HG02973 (cell line): ENCODE measurements at regions not wholly inside any gene's neighbourhood (a gene's known extent, or its start where the extent isn't known, plus 50 kb on each side); places are given as distances from the start of the nearest gene placed in this dataset.

Source experiments
- ATAC-seq: cut with Tn5 transposase; IDR thresholded peaks from one replicate; pipeline ENCODE4 v1.9.1; 2021; ENCODE audit warnings: moderate library complexity; ENCODE audit not compliant: unreplicated experiment

DNA sequence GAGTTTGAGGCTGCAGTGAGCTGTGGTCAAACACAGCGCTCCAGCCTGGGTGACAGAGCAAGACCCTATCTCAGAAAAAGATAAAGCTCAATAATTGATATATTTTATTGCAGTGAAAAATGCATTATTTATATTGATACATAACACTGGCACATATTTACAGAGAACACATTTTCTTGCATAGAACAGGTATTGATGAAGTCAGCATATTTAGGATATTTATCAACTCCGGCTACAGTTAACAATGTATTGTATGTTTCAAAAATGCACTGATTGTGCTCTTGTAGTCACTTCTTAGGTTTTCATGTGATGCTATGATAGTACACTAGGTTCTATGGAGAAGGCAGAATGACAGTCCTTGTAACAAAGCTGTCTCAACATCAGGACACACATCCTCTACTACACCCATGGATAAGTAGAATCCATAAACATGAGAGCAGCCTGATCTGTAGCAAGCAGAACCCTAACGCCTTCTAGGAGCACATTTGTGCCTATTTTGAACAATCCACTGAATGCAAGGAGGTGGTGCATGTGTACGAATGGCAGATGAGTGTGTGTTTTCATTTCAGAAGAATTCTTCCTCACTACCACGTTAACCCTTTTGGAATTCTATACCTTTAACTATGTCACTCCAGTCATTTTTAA is 586.1 kb upstream of the CELF2 start:
- ATAC-seq, result no peak

DNA sequence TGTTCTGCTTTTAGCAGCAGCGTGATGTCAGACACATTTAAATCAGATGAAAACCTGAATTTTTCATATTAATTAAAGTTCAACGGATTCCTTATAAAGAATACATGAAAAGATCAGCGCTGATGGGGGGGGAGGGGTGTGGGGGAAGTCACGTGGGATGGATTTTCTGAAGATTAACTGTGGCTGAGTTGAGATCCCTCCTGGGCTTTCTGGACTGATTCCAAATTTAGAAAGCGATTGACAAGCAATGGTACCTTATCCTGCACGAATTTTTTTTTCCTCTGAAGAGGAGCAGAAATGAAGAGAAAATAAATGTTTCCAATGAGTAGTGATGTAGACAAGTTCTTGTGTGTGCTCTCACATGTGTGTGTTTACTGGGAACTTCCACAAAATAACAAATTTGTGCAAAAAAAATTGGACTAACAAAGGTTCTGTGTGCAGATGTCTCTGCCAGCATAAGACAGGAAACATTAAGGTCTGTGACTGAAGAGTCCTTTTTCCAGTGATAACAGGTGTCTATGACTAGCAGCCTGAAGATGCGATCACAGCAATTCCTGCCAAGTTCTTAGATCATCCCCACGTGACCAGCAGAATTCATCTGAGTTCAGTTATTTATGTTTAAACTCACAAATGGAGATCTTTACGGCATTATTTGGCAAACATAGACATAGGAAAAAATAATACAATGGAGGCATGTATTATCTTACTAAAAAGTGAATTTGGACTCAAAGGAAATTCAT is 585.2 kb upstream of the CELF2 start:
- no peak for ATAC-seq

GRCh38 chr10:10434312-10434711 is 583.4 kb upstream of the CELF2 start:
- ATAC-seq, result no peak

GRCh38 chr10:10437886-10438285 is 579.8 kb upstream of the CELF2 start:
- ATAC-seq, result no peak

DNA sequence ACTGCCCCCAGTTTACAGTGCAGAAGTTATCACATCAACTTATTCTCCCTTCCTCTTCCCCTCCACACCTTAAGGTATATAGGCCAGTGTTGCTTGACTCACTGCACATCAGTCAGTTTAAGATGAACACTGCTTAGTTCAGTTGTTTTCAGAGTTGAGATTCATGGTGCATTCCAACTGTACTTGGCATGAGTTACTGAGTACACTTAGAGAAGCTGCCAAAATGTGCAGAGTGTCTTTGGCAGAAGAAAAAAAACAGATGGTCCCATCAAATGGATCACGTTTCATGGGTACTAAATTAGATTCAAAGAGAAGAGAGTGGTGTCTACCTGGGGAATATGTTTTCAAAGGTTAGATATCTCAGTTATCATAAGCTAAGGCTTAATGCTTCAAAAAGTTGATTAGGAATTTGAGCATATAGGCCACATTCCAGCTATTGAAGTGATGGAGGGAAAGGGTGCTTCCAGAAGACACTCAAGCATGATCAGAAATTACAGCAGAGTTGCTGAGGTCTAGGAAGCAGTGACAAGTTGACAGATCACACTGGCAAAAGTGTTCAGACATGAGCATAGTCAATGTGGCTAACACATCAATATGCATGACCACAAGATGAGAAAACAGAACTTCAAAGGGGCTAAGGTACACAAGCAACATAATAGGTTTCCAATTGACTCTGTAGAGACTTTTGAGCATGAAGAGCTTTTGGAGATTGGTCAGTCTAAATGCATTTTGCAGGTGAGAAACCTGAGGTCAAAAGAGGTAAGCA is 579.2 kb upstream of the CELF2 start:
- ATAC-seq, result no peak

- ATAC-seq, result no peak
Measured at GRCh38 chr10:10456856-10457255, 560.8 kb upstream of the CELF2 start.

- no peak for ATAC-seq
Measured at GRCh38 chr10:10460451-10460850, 557.2 kb upstream of the CELF2 start.

DNA sequence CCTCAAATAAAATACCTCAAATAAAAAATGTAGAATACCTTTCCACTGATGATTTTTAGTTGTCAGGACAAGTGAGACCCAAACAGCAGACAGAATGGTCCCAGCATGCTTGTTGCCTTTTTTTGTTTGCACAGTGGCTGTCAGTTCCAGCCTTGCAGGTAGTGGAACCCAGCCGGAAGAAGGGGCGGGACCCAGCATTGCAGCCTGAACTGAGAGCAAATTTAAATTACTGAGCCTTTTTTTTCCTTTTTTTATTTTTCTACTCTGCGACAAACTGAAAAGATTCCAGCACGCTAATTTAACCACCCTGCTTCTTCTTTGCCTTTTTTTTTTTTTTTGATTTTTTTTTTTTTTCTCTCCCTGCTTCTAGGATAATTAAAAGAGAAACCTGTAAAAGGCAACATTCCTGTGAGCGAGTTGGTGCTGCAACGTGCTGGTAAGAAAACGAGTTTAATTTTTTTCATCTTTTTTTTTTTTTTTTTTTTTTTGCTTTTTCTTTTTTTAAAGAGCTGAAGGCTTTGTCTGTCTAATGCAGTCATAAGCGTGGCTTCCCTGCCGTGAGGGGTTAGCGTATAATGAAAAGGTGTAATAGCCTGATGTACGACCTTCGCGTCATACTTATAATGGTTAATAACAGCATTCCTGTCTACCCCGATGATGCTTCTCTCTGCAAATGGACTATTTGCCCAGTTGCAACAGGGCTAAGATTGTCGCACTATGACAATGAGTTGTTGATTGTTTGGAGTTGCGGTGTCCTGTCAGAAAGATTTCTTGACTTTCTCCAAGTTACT is 555.3 kb upstream of the CELF2 start:
- ATAC-seq, result no peak

DNA sequence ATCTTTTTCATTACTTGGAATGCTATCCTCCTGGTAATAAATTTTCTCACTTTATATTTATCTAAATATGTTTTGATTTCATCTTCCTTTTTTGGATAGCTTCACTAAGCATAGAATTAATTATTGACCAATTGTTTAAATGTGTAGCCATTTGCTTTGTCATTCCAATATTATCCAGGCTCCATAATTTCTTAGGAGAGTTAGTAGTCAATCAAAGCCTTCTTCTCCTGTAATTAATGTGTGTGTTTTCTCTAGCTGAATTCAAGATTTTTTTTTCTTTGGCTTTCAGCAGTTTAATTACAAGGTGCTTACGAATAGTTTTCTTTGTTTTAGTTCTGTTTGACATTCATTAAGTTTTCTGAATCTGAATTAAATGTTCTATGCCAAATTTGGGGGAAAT is 545.9 kb upstream of the CELF2 start:
- ATAC-seq, result no peak

DNA sequence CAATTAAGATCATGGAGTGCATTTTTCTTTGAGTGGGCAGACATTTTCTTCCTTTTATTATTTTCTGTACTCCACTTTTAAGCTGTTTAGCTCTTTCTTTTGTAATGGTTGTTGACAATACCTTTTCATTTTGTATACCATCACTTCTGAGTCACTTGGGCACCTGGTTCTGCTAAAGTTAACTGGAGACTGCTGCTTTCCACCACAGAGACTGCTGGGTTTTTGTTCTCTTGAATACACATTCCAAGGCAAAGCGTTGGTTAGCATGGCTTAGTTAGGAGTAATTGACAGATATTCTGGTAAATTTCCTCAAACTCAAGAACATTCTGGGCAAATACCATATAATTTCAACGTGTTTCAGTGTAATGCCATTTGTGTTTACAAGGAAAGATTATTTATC is 541.9 kb upstream of the CELF2 start:
- no peak for ATAC-seq

GRCh38 chr10:10477844-10478243 is 539.8 kb upstream of the CELF2 start:
- no peak for ATAC-seq

DNA sequence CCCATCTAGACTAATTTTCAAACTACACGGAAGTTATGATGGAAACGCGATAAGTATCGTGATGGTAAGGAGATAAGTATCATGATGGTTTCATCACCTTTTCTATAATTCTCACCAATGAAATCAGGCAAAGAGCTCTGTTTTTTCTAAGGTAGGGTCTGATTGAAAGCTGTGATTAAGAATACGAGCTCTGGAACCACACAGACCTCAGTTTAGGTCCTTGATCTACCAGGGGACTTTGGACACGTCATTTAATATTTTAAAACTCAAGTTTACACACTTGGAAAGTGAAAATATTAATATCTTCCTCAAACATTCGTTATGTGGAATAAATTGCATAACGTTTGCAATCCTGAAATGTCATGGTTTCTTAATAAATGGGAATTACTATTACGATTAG is 538.2 kb upstream of the CELF2 start:
- no peak for ATAC-seq

DNA sequence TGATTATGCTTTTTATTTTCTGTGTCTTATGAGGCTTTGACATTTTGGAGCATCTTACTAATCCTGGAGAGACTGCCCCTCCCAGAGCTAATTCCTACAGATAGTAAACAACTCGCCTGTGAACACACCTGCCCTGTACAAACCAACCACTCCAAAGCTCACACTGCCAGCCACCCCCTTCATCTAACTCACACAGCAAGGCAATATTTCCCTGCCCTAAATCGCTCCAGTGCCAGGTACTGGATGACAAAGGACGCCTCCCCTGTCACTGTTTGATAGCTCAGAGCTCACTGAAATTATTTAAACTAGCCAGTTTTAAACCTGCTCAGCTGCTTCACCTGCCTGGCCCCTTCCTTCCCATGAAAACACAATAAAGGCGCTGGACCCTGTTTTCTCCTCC is 535.1 kb upstream of the CELF2 start:
- no peak for ATAC-seq

DNA sequence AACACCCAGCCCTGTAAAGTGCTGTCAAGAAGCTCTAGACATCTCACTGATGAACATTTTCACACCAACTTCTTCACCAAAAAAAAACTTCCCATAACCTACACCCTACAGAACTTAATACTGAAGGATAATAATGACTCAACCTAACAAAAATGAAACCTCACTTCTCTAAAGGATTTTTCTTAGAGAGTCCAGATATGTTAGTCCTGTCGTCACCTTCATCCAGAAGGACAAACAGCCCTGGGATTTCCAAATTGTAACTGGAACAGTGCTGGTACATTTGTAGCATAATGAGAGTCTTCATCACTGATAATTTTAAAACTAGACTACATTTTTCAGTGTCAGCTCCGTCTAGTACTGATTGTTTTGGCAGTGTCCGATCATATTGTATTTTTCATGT is 528.6 kb upstream of the CELF2 start:
- no peak for ATAC-seq

GRCh38 chr10:10489805-10490571 is 527.7 kb upstream of the CELF2 start:
- ATAC-seq, result no peak

GRCh38 chr10:10490581-10490980 is 527.1 kb upstream of the CELF2 start:
- ATAC-seq, result no peak

DNA sequence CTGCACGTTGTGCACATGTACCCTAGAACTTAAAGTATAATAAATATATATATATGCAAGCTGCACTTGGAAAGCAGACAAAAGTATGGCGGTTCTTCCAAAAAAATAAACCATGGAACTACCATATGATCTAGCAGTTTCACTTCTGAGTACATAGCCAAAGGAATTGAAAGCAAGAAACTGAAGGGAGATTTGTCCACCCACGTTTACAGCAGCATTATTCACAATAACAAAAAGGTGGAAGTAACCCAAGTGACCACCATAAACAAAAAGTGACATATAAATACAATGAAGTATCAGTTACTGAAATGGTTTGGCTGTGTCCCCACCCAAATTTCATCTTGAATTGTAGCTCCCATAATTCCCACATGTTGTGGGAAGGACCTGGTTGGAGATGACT is 525.3 kb upstream of the CELF2 start:
- no peak for ATAC-seq

GRCh38 chr10:10493833-10494232 is 523.8 kb upstream of the CELF2 start:
- ATAC-seq, result no peak

DNA sequence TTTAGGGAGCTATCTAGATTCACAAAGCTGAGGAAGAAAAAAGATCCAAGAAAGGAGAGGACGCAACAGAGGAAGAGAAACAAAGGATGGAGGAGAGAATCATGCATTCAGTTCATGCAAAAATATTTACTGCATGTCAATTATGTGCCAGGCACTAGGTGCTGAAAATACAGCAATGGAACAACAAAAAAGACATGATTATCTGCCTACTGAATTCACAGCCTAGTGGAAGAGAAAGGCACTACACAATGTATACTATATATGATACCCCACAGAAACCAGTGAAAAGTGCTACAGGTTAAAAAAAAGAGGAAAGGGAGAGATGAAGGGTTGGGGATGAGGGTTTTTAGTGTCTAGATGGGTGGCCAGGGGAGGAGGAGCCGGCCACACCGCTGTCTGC is 520.4 kb upstream of the CELF2 start:
- ATAC-seq, result no peak

DNA sequence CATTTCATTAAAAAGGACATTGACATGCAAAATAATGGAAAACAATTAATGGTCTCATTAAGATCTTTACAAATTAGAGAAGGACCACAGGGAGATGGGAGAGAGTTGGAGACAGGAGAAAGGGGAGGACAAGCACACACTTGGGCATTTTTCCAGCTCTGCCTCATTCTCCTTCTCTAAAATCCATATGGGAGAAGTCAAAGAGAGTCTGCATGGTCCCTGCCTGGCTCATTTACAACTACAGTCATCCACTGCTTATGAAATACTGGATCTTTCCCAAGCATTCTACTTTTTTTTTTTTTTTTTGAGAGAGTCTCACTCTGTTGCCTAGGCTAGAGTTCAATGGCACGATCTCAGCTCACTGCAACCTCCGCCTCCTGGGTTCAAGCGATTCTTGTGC is 518.9 kb upstream of the CELF2 start:
- no peak for ATAC-seq

- ATAC-seq, result no peak
Measured at GRCh38 chr10:10499839-10500238, 517.8 kb upstream of the CELF2 start.
